ENCODE measurements at regions not wholly inside any gene's neighbourhood (a gene's known extent, or its start where the extent isn't known, plus 50 kb on each side); places are given as distances from the start of the nearest gene placed in this dataset.

- no peak for DNase-seq (ENCODE audit: low spot score)
Measured at GRCh38 chr7:18243731-18244130, 216.1 kb upstream of the PRPS1L1 start.

DNA sequence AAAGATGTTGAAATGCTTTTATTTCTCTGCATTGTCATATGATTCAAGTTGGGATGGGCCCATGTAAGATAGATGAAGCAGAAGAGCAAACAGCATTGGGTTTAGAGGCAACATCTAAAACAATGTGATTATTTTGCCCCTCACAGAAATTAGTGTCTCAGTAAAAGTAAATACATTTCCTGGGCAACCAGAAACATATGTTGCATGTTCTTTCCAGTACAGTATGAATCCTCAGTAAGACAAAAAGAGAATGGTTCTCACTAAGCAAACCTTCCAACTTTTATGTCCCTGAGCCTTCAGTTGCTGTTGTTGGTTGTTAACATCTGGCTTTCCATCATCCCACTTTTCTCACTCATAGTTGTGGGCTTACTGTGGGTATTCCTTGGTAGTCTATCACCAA, 222.5 kb upstream of the PRPS1L1 start:
- no peak for DNase-seq (ENCODE audit: low spot score)

- peak; percentile 7 for DNase-seq (ENCODE audit: low spot score)
Measured at GRCh38 chr7:18257711-18258110, 230.1 kb upstream of the PRPS1L1 start.

- DNase-seq (ENCODE audit: low spot score) = no peak
Measured at GRCh38 chr7:18262058-18262457, 233.5 kb upstream of the HDAC9 start.

DNA sequence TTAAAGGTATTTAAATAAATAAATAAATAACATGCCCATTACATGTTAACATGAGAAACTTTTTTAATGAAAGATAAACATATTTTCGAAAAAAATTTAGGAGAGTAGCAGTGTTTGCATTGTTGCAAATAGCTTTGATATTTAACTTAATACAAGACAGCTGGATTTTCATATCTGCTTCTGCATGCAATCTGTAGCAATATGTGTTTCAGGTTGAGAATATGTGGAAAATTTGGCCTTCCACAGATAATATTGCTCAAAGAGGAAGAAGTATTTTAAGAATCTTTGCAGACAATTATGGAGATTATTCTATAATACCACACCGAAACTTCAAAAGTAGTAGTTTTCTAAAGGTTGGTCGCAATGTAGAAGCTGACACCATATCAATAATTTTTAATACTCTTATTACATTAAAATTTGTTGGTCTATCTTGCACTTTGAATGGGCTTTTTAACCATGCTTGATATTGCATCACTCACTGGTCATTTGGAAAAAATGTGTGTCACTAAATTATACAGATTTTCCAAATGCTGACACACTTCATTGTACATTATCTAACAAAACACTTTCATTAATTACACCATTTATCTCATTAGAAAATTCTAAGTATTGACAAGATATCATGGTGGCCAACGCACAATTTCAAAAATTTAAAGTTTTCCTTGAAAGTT, 229.8 kb upstream of the HDAC9 start:
- DNase-seq (ENCODE audit: low spot score) = no peak

GRCh38 chr7:18268571-18268970, 227.0 kb upstream of the HDAC9 start:
- DNase-seq (ENCODE audit: low spot score) = no peak

- no peak for DNase-seq (ENCODE audit: low spot score)
Measured at GRCh38 chr7:18276380-18276779, 219.2 kb upstream of the HDAC9 start.

DNA sequence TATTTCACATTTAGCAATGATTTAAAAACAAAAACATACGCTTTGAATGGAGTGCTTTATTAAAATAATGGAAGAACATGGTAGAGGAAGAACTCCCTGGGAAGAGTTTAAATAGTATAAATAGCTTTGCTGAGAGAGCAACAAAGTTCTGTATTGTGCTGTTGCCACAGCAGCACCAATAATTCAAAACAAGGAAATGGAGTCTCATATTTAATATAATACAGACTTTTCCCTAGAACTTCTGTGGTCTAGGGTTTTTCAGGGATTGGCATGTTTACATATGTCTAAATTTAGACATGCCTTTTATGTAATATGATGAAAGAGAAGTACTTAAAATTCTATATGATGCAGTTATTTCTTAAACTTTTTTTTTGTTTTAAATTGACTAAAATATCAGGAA, 217.2 kb upstream of the HDAC9 start:
- no peak for DNase-seq (ENCODE audit: low spot score)

GRCh38 chr7:18283045-18283444, 212.5 kb upstream of the HDAC9 start:
- DNase-seq (ENCODE audit: low spot score) = no peak

- no peak for DNase-seq (ENCODE audit: low spot score)
Measured at GRCh38 chr7:18287482-18287881, 208.1 kb upstream of the HDAC9 start.

DNA sequence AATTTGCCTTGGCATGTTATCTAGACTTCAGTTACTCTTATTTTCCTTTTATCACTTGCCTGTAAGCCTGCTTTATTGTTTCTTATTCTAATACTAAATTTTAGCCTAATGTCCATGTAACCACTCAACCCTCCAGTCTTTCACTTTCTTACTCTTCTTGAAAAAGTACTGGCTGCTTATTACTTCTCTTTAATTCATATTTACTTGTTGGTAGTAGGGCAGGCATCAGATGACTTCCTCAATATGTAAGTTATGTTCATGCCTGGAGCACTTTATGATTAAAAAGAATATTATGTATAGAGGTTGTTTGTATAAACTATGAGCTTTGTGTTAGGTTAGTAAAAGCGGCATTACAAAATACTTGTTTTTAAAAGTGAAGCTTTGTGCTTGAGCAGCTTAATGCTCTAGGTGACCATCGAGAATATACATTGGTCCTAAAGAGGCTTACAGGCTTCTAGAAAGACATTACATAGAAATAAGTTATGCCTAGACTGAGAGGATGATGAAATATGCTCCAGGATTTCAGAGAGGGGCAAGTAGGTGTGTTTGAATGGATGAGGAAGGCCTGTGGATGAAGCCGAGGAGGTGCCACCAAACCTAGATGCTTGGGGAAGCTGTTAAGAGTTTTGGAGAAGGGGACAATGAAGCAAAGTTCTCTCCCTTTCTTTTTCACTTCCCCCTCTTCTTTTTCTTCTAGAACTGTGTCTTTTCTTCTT, 207.1 kb upstream of the HDAC9 start:
- no peak for DNase-seq (ENCODE audit: low spot score)

DNA sequence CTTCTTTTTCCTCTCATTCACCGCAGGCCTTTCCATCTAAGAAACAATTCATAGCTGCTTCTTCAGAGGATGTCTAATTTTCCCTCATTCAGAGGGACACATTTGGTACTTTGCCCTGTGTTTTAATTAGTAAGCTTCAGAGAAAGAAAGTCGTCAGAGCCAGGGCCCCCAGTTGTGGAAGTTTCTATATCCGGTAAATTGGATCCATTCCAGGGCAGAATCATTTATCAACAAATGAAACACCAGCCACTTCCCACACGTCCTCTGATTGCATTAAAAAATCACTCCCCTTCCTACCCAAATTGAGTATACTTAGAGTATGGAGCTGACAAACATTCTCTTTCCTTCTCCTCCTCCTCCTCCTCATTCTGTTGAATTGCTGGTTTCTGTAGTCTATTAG, 205.8 kb upstream of the HDAC9 start:
- DNase-seq (ENCODE audit: low spot score) = no peak

- DNase-seq (ENCODE audit: low spot score) = no peak
Measured at GRCh38 chr7:18290223-18290622, 205.3 kb upstream of the HDAC9 start.

DNA sequence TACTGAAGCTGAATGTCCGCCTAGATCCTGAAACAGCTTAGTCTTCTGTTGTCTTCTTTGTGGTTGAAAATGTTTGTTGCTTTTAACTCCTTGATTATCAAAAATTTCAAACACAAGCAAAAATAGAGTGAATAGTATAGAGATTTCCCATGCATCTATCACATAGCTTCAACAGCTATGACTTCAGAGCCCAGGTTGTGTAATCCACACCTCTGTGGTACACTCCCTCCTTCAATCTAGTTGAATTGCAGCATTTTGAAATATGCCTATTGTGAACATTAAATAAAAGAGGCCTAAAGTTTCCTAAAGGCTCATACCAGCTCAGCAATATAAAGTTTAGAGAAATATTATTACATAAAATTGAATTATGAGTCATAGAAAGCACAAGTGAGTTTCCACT, 204.7 kb upstream of the HDAC9 start:
- DNase-seq (ENCODE audit: low spot score) = no peak

- no peak for DNase-seq (ENCODE audit: low spot score)
Measured at GRCh38 chr7:18292584-18292983, 203.0 kb upstream of the HDAC9 start.

GRCh38 chr7:18293759-18294158, 201.8 kb upstream of the HDAC9 start:
- no peak for DNase-seq (ENCODE audit: low spot score)

- no peak for DNase-seq (ENCODE audit: low spot score)
Measured at GRCh38 chr7:18294411-18294810, 201.1 kb upstream of the HDAC9 start.

- DNase-seq (ENCODE audit: low spot score) = no peak
Measured at GRCh38 chr7:18295781-18296423, 199.6 kb upstream of the HDAC9 start.

DNA sequence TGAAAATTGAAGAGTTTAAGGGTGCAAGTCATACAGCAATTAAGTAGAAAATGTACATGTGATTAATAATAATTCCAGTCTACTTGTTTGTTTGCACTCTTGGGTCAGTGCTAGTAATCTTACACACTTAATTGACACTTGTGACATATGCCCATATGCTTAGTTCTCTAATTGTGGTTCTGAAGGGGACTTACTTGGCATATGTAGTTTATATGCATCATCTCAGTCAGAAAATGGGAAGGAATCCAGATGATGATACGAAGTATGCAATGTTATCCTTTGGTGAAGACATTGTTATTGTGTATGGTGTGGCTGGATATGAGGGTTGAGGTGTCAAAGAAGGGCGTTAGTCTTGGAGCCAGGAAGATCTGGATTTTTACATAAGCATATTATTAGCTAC, 193.5 kb upstream of the HDAC9 start:
- no peak for DNase-seq (ENCODE audit: low spot score)

- DNase-seq (ENCODE audit: low spot score) = no peak
Measured at GRCh38 chr7:18305866-18306265, 189.7 kb upstream of the HDAC9 start.

- DNase-seq (ENCODE audit: low spot score) = no peak
Measured at GRCh38 chr7:18306696-18307095, 188.9 kb upstream of the HDAC9 start.

GRCh38 chr7:18308938-18309337, 186.6 kb upstream of the HDAC9 start:
- no peak for DNase-seq (ENCODE audit: low spot score)

GRCh38 chr7:18312482-18312881, 183.1 kb upstream of the HDAC9 start:
- no peak for DNase-seq (ENCODE audit: low spot score)

GRCh38 chr7:18313965-18314364, 181.6 kb upstream of the HDAC9 start:
- DNase-seq (ENCODE audit: low spot score) = no peak
